HG02870 (cell line): ENCODE measurements at regions not wholly inside any gene's neighbourhood (a gene's known extent, or its start where the extent isn't known, plus 50 kb on each side); places are given as distances from the start of the nearest gene placed in this dataset.

Experiments
- ATAC-seq: cut with Tn5 transposase; IDR thresholded peaks from one replicate; pipeline ENCODE4 v1.9.1; 2021; ENCODE audit warnings: mild to moderate bottlenecking, moderate library complexity; ENCODE audit not compliant: unreplicated experiment

- no peak for ATAC-seq
These were observed 363.7 kb downstream of the SLC4A3 start for GRCh38 chr2:219991116-219991515.

DNA sequence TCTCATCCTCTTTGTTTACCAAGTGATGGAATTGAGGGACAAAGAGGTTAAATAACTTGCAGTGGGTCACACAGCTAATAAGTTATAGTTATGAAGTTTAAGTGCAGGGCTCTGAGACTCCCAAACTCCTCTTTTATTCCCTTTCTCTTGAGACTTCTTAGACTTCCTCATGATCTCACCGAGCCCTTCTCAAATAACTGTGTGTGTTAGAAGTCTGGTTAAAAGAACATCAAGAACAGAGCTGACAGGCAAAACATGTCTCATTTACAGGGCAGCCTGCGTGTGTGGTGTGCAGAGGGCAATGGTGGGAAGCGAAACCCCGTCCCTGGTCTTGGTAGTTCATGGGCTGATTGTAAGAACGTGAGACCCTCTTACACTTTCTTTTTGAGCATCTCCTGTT lies 368.0 kb downstream of the SLC4A3 start:
- ATAC-seq = no peak

- ATAC-seq = no peak
These were observed 368.7 kb downstream of the SLC4A3 start for GRCh38 chr2:219995991-219996765.

- ATAC-seq = no peak
These were observed 370.0 kb downstream of the SLC4A3 start for GRCh38 chr2:219997341-219997851.

DNA sequence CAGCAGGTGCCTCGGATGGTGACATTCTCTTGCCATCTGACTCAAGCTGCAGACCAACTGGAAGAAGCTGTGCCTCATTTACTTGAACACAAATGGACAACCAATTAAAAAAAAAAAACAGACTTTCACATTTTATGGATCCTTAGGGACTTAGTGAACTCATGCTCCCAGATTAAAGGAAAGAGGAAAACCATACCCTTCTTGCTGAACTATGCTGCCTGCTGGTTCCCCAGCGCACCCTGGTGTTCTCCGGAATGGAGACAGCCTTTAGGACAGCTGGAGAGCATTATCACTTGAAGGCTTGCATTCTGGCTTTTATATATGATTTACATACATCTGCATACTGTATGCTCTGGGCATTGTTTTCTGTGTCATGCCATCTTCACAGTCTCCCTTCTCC lies 370.7 kb downstream of the SLC4A3 start:
- ATAC-seq = no peak

DNA sequence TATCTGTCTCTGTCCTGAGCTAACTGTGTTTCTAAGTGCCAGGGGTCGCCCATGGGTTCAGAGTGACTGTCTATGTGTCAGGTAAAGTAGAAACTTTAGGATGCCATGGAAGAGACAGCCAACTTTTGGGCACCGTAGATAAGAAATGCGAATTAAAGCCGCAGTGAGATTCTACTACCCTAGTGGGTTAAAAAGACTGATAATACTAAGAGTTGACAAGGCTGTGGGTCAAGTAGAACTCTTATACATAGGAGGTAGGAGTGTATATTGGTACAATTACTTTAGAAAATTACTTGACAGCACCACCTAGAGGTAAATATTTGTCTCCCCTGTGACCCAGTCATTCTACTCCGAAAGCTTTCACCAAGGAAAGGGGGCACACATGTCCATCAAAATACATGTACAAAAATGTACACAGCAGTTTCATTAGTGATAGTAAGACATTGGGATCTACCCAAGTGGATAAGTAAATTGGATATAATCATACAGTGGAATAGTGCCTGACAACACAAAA lies 371.3 kb downstream of the SLC4A3 start:
- no peak for ATAC-seq

GRCh38 chr2:220000080-220000479 lies 372.6 kb downstream of the SLC4A3 start:
- no peak for ATAC-seq

DNA sequence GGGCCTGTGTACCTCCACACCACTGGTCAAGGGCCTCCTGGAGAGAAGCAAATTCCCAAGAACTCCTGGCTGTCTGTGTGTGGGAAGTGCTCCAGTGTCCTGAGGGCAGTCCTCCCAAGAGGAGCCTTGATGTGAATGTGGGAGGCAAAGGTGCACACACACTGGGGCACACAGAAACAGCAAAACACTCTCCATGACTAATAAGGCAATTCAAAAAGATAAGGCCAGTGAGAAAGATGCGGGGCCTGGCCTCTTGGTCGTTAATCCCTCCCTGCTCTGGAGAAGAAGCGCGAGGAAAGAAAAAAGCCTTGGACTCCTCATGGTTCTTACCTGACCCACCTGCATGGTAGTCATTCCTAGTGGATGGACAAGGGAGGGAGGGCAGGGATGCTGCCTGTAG lies 373.2 kb downstream of the SLC4A3 start:
- ATAC-seq = no peak

- no peak for ATAC-seq
These were observed 374.3 kb downstream of the SLC4A3 start for GRCh38 chr2:220001751-220002150.

DNA sequence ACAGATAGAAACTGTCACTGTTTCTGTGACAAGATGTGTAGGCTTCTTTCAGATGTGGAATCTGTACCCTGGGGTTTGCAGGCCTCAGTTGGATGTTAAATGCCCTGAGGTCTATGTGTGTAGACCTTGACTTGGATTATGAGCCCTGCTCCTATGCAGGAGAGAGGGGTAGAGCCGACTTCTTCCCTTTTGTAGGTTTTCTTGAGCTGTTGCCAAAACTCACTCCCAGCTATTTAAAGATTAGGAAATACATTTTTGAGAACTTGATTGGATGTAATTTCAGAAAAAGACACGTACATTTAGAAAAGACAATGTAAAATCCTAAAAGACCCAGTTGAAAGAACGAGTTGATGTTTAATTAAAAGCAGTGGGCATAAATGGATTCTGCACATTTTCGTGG lies 374.8 kb downstream of the SLC4A3 start:
- no peak for ATAC-seq

DNA sequence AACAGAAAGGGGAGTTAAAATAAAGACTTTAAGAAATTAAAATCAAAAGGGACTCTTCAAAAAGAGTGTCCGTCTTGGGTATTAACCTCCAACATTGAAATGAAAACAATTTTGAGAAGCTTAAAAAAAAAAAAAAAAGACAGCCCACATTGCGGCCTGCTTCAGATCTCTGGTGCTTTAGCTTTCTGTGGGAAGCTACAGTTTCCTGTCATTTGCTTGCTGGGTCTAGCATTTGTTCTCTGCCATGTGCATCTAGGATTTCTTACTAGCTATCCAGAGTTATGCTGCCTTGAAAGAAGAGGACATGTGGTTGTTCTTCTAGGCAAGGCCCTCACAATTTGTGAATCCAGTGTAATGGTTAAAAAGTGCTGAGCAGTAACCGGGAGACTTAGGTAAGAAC lies 375.3 kb downstream of the SLC4A3 start:
- no peak for ATAC-seq

DNA sequence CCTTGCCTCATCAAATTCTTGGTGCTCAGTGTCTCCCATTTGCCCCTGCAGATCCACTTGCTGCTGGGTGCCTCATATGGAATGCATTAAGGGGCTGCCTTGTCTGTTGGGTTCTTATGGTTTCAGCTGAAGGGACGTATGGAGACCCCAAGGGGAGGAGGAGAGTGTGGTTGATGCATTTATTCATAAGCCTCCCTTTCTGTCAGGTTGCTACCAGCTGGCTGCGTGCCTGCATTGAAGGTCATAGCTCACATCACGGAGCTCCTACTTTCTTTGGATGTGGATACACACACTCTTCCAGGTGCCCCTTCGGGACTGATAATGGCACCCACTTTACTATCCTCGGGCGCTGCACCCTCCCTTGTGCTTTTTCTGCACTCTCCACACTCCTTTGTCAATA lies 377.9 kb downstream of the SLC4A3 start:
- ATAC-seq = no peak

- ATAC-seq = no peak
These were observed 378.8 kb downstream of the SLC4A3 start for GRCh38 chr2:220006152-220006621.

DNA sequence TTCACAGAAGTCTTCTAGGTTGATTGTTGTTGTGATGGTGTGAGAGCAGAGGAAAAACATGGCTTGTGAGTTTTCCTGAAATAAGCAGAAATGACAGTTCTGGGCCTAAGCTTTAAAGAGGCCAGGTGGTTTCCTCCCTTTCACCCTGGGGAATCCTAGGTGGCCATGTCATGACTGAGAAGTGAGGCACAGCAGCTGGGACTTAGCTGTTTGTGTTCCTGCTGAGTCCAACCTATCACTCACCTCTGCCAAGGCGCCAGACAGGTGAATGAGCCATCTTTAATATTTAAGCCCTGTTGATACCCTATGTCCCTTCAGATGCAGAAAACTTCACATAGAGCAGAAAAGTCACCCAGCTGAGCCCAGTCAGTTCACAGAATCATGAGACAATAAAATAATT lies 384.4 kb downstream of the SLC4A3 start:
- no peak for ATAC-seq

- ATAC-seq = no peak
These were observed 387.5 kb downstream of the SLC4A3 start for GRCh38 chr2:220014961-220015360.

GRCh38 chr2:220015576-220015975 lies 388.1 kb downstream of the SLC4A3 start:
- no peak for ATAC-seq

DNA sequence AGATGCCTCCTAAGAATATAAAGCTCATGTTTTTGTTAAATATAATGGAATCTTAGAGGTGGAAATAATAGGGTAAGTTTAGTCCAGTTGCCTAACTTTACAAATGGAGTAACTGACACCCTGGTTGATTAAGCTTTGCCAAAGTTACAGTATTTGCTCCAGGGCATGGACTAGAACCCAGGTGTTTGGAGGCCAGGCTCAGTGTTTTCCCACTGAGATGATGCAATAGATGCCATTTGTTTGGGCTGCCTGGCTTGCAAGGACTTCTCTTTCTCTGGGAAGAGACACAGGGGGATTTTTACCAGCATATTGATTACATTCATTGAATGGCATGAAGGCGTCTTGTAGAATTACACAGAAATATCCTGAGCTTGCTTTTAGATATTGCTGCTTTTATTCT lies 397.8 kb downstream of the SLC4A3 start:
- no peak for ATAC-seq

DNA sequence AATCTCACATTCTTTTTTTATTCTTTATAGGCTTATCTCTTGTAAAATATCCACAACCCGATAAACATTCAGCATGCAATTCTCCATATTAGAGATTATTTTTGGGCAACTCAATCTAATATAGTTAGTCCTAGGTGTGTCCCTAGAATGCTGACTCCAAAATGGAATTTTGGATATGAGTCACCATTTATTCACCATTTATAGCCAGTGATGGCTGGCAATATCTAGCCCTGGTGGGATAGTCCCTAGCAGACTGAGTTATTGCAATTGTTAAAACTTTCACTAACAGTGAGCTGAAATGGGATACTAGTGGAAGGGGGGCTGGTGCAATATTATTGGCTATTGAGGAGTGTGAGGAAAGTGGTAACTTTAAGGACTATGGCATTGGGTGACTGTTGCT lies 401.6 kb downstream of the SLC4A3 start:
- ATAC-seq = no peak

DNA sequence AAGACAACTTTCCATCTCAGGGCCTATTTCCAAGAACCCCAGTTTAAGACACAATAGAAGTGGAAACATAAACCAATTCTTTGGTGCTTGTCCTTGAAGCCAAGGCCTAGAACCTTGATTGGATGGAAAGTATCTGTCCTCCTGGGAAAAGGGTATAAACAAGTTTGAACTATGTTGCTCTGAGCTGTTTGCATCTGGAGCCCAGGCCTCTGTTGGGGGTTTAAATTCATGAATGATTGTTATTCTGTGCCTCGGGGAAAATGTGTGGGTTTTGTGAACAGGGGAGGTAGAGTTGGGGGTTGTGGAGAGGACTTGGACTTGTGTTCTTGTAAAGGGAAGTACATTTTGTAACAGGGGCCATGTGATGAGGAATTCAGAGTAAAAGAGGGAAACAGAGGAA lies 406.1 kb downstream of the SLC4A3 start:
- no peak for ATAC-seq

DNA sequence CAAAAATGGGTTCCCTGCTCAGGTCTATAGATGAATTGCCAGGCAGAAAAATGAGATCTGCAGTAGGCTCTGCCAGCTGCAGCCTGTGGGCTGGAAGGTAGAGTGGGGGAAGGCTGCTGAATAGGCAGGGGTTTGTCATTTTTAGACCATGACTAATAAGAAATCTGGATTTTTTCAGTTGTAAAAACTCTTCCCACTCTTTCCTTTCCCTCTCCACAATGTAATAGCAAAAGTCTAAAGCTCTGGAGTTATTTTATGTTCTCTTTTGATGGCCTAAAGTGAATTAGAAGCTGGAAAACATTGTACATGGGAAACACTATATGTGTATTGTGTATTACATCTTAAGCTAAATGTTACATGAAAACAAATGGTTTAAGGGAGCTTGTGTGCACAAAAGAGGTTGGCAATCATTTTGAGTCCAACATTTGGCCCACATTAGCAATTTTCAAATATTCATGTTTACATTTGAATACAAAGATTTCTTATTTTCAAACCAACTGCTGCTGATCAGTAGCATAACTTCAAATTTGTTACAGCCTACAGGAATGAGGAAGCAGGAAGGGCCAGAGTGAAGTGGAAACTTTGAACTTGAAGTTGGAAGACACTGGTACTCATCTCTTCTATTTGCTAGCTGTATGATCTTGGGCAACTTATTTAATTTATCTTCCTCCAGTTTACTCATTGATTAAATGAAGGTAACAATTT lies 407.1 kb downstream of the SLC4A3 start:
- no peak for ATAC-seq

- ATAC-seq = no peak
These were observed 409.0 kb downstream of the SLC4A3 start for GRCh38 chr2:220036431-220036830.

DNA sequence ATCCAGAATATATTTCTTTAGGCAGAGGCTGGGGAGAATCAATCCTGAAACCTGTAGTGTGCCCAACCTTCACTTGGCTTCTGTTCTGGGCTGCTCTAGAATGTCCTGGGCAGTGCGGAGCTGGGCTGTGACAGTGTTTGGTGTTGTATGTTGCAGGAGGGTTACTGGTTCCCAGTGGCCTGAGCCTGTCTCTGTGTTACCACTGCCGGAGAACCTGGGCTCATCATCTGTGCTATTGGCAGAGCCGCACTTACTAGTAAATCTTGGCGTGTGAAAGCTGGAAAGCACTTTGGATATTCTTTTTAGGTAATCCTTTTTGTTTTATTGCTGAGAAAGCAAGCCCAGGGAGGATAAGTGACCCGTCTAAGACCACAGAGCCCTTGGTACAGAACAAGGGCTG lies 412.9 kb downstream of the SLC4A3 start:
- ATAC-seq = no peak
